Peyer's patch (tissue), 4 donors: ENCODE measurements at regions not wholly inside any gene's neighbourhood (a gene's known extent, or its start where the extent isn't known, plus 50 kb on each side); places are given as distances from the start of the nearest gene placed in this dataset.

Experiments used
- DNase-seq, 3 donors: peaks; one replicate each; pipeline ENCODE4 v3.0.0-alpha.2; 2017 to 2019
- H3K27ac ChIP-seq, 4 donors: fragments of 200-600 bp; sonication (generic); one replicate each; pipeline ENCODE4 v1.5.1; 2016 to 2019
- H3K27me3 ChIP-seq, 2 donors: fragments of 200-600 bp; sonication (generic); one replicate each; pipeline ENCODE4 v1.5.1; 2019
- H3K36me3 ChIP-seq, 3 donors: fragments of 200-600 bp; sonication (generic); one replicate each; pipeline ENCODE4 v1.5.1; 2016 to 2019
- H3K4me1 ChIP-seq, 4 donors: fragments of 200-600 bp; sonication (generic); one replicate each; pipeline ENCODE4 v1.5.1; 2016 to 2019
- H3K4me3 ChIP-seq, 4 donors: fragments of 200-600 bp; sonication (generic); 1 replicate in 3 of 4; 2 replicates in 1 of 4; pipeline ENCODE4 v1.5.1; 2016 to 2019; ENCODE audit warnings: mild to moderate bottlenecking in 1 of 4
- H3K9me3 ChIP-seq, 4 donors: fragments of 200-600 bp; sonication (generic); one replicate each; pipeline ENCODE4 v1.5.1; 2016 to 2019; ENCODE audit warnings: mild to moderate bottlenecking in 1 of 4
- CTCF ChIP-seq, 6 experiments: fragments of 450-650 bp in 4 of 6; fragments of 200-600 bp in 2 of 6; sonication (generic) in 1 of 6; IDR thresholded peaks; one replicate each; pipeline ENCODE4 v1.5.1; 2017 to 2019; ENCODE audit warnings: antibody characterized with exemption in 6 of 6, mild to moderate bottlenecking in 3 of 6, moderate library complexity in 1 of 6
- POLR2A ChIP-seq, 2 donors: fragments of 450-650 bp; IDR thresholded peaks; one replicate each; pipeline ENCODE4 v1.5.1; 2017; ENCODE audit warnings: antibody characterized with exemption in 2 of 2, mild to moderate bottlenecking in 2 of 2, moderate library complexity in 2 of 2

GRCh38 chr2:226063704-226064440 is 664.4 kb downstream of the NYAP2 start:
- no peaks in the 10 kb centered on the region for H3K4me1 ChIP-seq
- H3K9me3 ChIP-seq = no peaks in the 10 kb centered on the region
- TF ChIP-seq POLR2A (IDR thresholded peaks at IDR 0.05) (no peak), CTCF (IDR thresholded peaks at IDR 0.05) (no peak)
- no peaks in the 10 kb centered on the region for H3K27me3 ChIP-seq
- no peak overlapping the region for H3K27ac ChIP-seq
- no peak overlapping the region for H3K4me3 ChIP-seq
- no peaks in the 10 kb centered on the region for H3K36me3 ChIP-seq
- DNase-seq = no peak

GRCh38 chr2:226059961-226060627 is 660.6 kb downstream of the NYAP2 start:
- no peaks in the 10 kb centered on the region for H3K27me3 ChIP-seq
- no peaks in the 10 kb centered on the region for H3K9me3 ChIP-seq
- no peak for DNase-seq
- H3K4me1 ChIP-seq = no peaks in the 10 kb centered on the region
- no peaks in the 10 kb centered on the region for H3K36me3 ChIP-seq
- TF ChIP-seq CTCF (IDR thresholded peaks at IDR 0.05) (no peak), POLR2A (IDR thresholded peaks at IDR 0.05) (no peak)
- no peak overlapping the region for H3K27ac ChIP-seq
- no peak overlapping the region for H3K4me3 ChIP-seq

- no peaks in the 10 kb centered on the region for H3K27me3 ChIP-seq
- TF ChIP-seq POLR2A (IDR thresholded peaks at IDR 0.05) (no peak), CTCF (IDR thresholded peaks at IDR 0.05) (no peak)
- no peaks in the 10 kb centered on the region for H3K9me3 ChIP-seq
- no peak overlapping the region for H3K27ac ChIP-seq
- no peaks in the 10 kb centered on the region for H3K4me1 ChIP-seq
- DNase-seq = no peak
- H3K36me3 ChIP-seq = no peaks in the 10 kb centered on the region
- H3K4me3 ChIP-seq = no peak overlapping the region
Measured at GRCh38 chr2:226057914-226058313, 658.4 kb downstream of the NYAP2 start.

- Histone ChIP-seq H3K36me3 (no peaks in the 10 kb centered on the region), H3K9me3 (no peaks in the 10 kb centered on the region), H3K27ac (no peak overlapping the region), H3K27me3 (no peaks in the 10 kb centered on the region), H3K4me3 (no peak overlapping the region), H3K4me1 (no peaks in the 10 kb centered on the region)
- DNase-seq = no peak
- TF ChIP-seq CTCF (IDR thresholded peaks at IDR 0.05) (no peak), POLR2A (IDR thresholded peaks at IDR 0.05) (no peak)
Measured at GRCh38 chr2:226057365-226057764, 657.9 kb downstream of the NYAP2 start.

- Histone ChIP-seq H3K27ac (no peak overlapping the region), H3K27me3 (no peaks in the 10 kb centered on the region), H3K4me1 (no peaks in the 10 kb centered on the region), H3K36me3 (no peaks in the 10 kb centered on the region), H3K4me3 (no peak overlapping the region), H3K9me3 (no peaks in the 10 kb centered on the region)
- TF ChIP-seq CTCF (IDR thresholded peaks at IDR 0.05) = no peak
- no peak for TF ChIP-seq POLR2A (IDR thresholded peaks at IDR 0.05)
- DNase-seq = no peak
Measured at GRCh38 chr2:226052772-226053416, 653.4 kb downstream of the NYAP2 start.
